ENCODE measurements at regions not wholly inside any gene's neighbourhood (a gene's known extent, or its start where the extent isn't known, plus 50 kb on each side); places are given as distances from the start of the nearest gene placed in this dataset.

GRCh38 chr7:19830604-19831003 lies 57.2 kb upstream of the TMEM196 start:
- no peak for DNase-seq
